ENCODE measurements at regions not wholly inside any gene's neighbourhood (a gene's known extent, or its start where the extent isn't known, plus 50 kb on each side); places are given as distances from the start of the nearest gene placed in this dataset.

GRCh38 chr19:30229525-30230174 is 142.5 kb upstream of the ZNF536 start:
- peaks cover 10 to 64% (median 11%) of the 10 kb centered on the region in 3 donors for H3K27me3 ChIP-seq (ENCODE audit: control insufficient read depth in 3 of 3, insufficient read depth in 3 of 3, low read length in 2 of 3)
- H3K27ac ChIP-seq (ENCODE audit: low read depth in 1 of 2, low read length in 1 of 2): no peak overlapping the region
- TF ChIP-seq CTCF (IDR thresholded peaks at IDR 0.05; ENCODE audit: control extremely low read depth, extremely low read depth): no peak
- H3K9ac ChIP-seq (ENCODE audit: insufficient read depth in 1 of 2, low read length in 2 of 2): peak overlapping the region in 1 of 2 donors; percentile 78
- DNase-seq (peak; percentile 42 to 74 (median 68)), ATAC-seq (ENCODE audit: insufficient read depth, low FRiP score) (no peak)
- H3K4me3 ChIP-seq: no peak overlapping the region
- no peaks in the 10 kb centered on the region for H3K9me3 ChIP-seq (ENCODE audit: control insufficient read depth in 4 of 4, insufficient read depth in 3 of 4, low read length in 3 of 4)
- no peaks in the 10 kb centered on the region for H3K36me3 ChIP-seq (ENCODE audit: control insufficient read depth in 4 of 4, insufficient read depth in 4 of 4, low read length in 4 of 4)
- 39 to 52% methylated on average over 14 of the region's 14 CpGs for WGBS, 2 donors
- peaks cover 0 to 19% (median 7%) of the 10 kb centered on the region in 5 donors for H3K4me1 ChIP-seq (ENCODE audit: control insufficient read depth in 5 of 5, insufficient read depth in 5 of 5, low read length in 5 of 5)

- Histone ChIP-seq H3K27ac (ENCODE audit: low read depth in 1 of 2, low read length in 1 of 2) (no peak overlapping the region), H3K4me3 (no peak overlapping the region), H3K36me3 (ENCODE audit: control insufficient read depth in 4 of 4, insufficient read depth in 4 of 4, low read length in 4 of 4) (no peaks in the 10 kb centered on the region), H3K4me1 (ENCODE audit: control insufficient read depth in 5 of 5, insufficient read depth in 5 of 5, low read length in 5 of 5) (peaks cover 0 to 15% (median 9%) of the 10 kb centered on the region in 5 donors), H3K9me3 (ENCODE audit: control insufficient read depth in 4 of 4, insufficient read depth in 3 of 4, low read length in 3 of 4) (no peaks in the 10 kb centered on the region), H3K9ac (ENCODE audit: insufficient read depth in 1 of 2, low read length in 2 of 2) (no peak overlapping the region), H3K27me3 (ENCODE audit: control insufficient read depth in 3 of 3, insufficient read depth in 3 of 3, low read length in 2 of 3) (peaks cover 4 to 67% (median 4%) of the 10 kb centered on the region in 3 donors)
- TF ChIP-seq CTCF (IDR thresholded peaks at IDR 0.05; ENCODE audit: control extremely low read depth, extremely low read depth): no peak
- ATAC-seq (ENCODE audit: insufficient read depth, low FRiP score): no peak
- 55 to 83% methylated on average over 8 of the region's 8 CpGs for WGBS, 2 donors
- DNase-seq: no peak
Observed at GRCh38 chr19:30231408-30232318, 140.5 kb upstream of the ZNF536 start.

- no peak for TF ChIP-seq CTCF (IDR thresholded peaks at IDR 0.05; ENCODE audit: control extremely low read depth, extremely low read depth)
- ATAC-seq (ENCODE audit: insufficient read depth, low FRiP score) (no peak), DNase-seq (no peak)
- WGBS, 2 donors: 65 to 79% methylated on average over 2 of the region's 2 CpGs
- Histone ChIP-seq H3K9me3 (ENCODE audit: control insufficient read depth in 4 of 4, insufficient read depth in 3 of 4, low read length in 3 of 4) (no peaks in the 10 kb centered on the region), H3K9ac (ENCODE audit: insufficient read depth in 1 of 2, low read length in 2 of 2) (no peak overlapping the region), H3K27me3 (ENCODE audit: control insufficient read depth in 3 of 3, insufficient read depth in 3 of 3, low read length in 2 of 3) (peaks cover 3 to 72% (median 4%) of the 10 kb centered on the region in 3 donors), H3K36me3 (ENCODE audit: control insufficient read depth in 4 of 4, insufficient read depth in 4 of 4, low read length in 4 of 4) (no peaks in the 10 kb centered on the region), H3K27ac (ENCODE audit: low read depth in 1 of 2, low read length in 1 of 2) (no peak overlapping the region), H3K4me3 (no peak overlapping the region), H3K4me1 (ENCODE audit: control insufficient read depth in 5 of 5, insufficient read depth in 5 of 5, low read length in 5 of 5) (peaks cover 0 to 11% (median 4%) of the 10 kb centered on the region in 5 donors)
Observed at GRCh38 chr19:30233375-30233774, 138.8 kb upstream of the ZNF536 start.
